ENCODE measurements at regions not wholly inside any gene's neighbourhood (a gene's known extent, or its start where the extent isn't known, plus 50 kb on each side); places are given as distances from the start of the nearest gene placed in this dataset.

- TF ChIP-seq CTCF (IDR thresholded peaks at IDR 0.05) (no peak), EZH2 (IDR thresholded peaks at IDR 0.05; ENCODE audit: borderline replicate concordance, insufficient read depth, low read depth, low read length, poor library complexity, severe bottlenecking) (no peak)
These were observed 107.2 kb upstream of the KCNH7 start for GRCh38 chr2:162945785-162946184.
